ENCODE measurements at regions not wholly inside any gene's neighbourhood (a gene's known extent, or its start where the extent isn't known, plus 50 kb on each side); places are given as distances from the start of the nearest gene placed in this dataset.

- Mint-ChIP-seq H3K4me3 (no peak overlapping the region), H3K27ac (no peak overlapping the region), H3K9me3 (no peaks in the 10 kb centered on the region), H3K36me3 (ENCODE audit: low read depth) (no peaks in the 10 kb centered on the region), H3K4me1 (no peaks in the 10 kb centered on the region), H3K27me3 (no peaks in the 10 kb centered on the region)
- DNase-seq = no peak
- intact Hi-C loops (cut with micrococcal nuclease) = no loop called here
Observed at GRCh38 chr7:70925411-70926115, 206.4 kb upstream of the GALNT17 start.

GRCh38 chr7:70926666-70927065 is 205.3 kb upstream of the GALNT17 start:
- H3K9me3 Mint-ChIP-seq = no peaks in the 10 kb centered on the region
- intact Hi-C loops (cut with micrococcal nuclease) = no loop called here
- no peaks in the 10 kb centered on the region for H3K27me3 Mint-ChIP-seq
- H3K36me3 Mint-ChIP-seq (ENCODE audit: low read depth) = no peaks in the 10 kb centered on the region
- no peak overlapping the region for H3K4me3 Mint-ChIP-seq
- no peak for DNase-seq
- H3K27ac Mint-ChIP-seq = no peak overlapping the region
- no peaks in the 10 kb centered on the region for H3K4me1 Mint-ChIP-seq

- DNase-seq = no peak
- peaks cover 19% of the 10 kb centered on the region for H3K9me3 Mint-ChIP-seq
- intact Hi-C loops (cut with micrococcal nuclease) = no loop called here
- no peaks in the 10 kb centered on the region for H3K36me3 Mint-ChIP-seq (ENCODE audit: low read depth)
- no peak overlapping the region for H3K4me3 Mint-ChIP-seq
- no peaks in the 10 kb centered on the region for H3K4me1 Mint-ChIP-seq
- H3K27me3 Mint-ChIP-seq = no peaks in the 10 kb centered on the region
- no peak overlapping the region for H3K27ac Mint-ChIP-seq
Observed at GRCh38 chr7:70935311-70935710, 196.6 kb upstream of the GALNT17 start.

- peaks cover 19% of the 10 kb centered on the region for H3K9me3 Mint-ChIP-seq
- no peak overlapping the region for H3K4me3 Mint-ChIP-seq
- intact Hi-C loops (cut with micrococcal nuclease) = no loop called here
- DNase-seq = no peak
- no peaks in the 10 kb centered on the region for H3K27me3 Mint-ChIP-seq
- no peak overlapping the region for H3K27ac Mint-ChIP-seq
- H3K36me3 Mint-ChIP-seq (ENCODE audit: low read depth) = no peaks in the 10 kb centered on the region
- no peaks in the 10 kb centered on the region for H3K4me1 Mint-ChIP-seq
Observed at GRCh38 chr7:70935854-70936253, 196.1 kb upstream of the GALNT17 start.

- intact Hi-C loops (cut with micrococcal nuclease) = no loop called here
- Mint-ChIP-seq H3K27me3 (no peaks in the 10 kb centered on the region), H3K4me1 (no peaks in the 10 kb centered on the region), H3K4me3 (no peak overlapping the region), H3K9me3 (peaks cover 19% of the 10 kb centered on the region), H3K36me3 (ENCODE audit: low read depth) (no peaks in the 10 kb centered on the region), H3K27ac (no peak overlapping the region)
- no peak for DNase-seq
Observed at GRCh38 chr7:70937424-70937823, 194.5 kb upstream of the GALNT17 start.

- intact Hi-C loops (cut with micrococcal nuclease) = no loop called here
- H3K27ac Mint-ChIP-seq = no peak overlapping the region
- H3K4me1 Mint-ChIP-seq = no peaks in the 10 kb centered on the region
- H3K4me3 Mint-ChIP-seq = no peak overlapping the region
- DNase-seq = no peak
- H3K36me3 Mint-ChIP-seq (ENCODE audit: low read depth) = no peaks in the 10 kb centered on the region
- H3K27me3 Mint-ChIP-seq = no peaks in the 10 kb centered on the region
- H3K9me3 Mint-ChIP-seq = peaks cover 24% of the 10 kb centered on the region
Observed at GRCh38 chr7:70940597-70940996, 191.3 kb upstream of the GALNT17 start.

- Mint-ChIP-seq H3K9me3 (peaks cover 19% of the 10 kb centered on the region), H3K27ac (no peak overlapping the region)
Observed at GRCh38 chr7:70942791-70943190, 189.2 kb upstream of the GALNT17 start.

GRCh38 chr7:70944516-70944915 is 187.4 kb upstream of the GALNT17 start:
- H3K9me3 Mint-ChIP-seq = peaks cover 20% of the 10 kb centered on the region
- no peaks in the 10 kb centered on the region for H3K4me1 Mint-ChIP-seq

More at GRCh38 chr7:70942791-70943190, 189.2 kb upstream of the GALNT17 start:
- H3K4me3 Mint-ChIP-seq = no peak overlapping the region
- intact Hi-C loops (cut with micrococcal nuclease) = no loop called here
- no peaks in the 10 kb centered on the region for H3K27me3 Mint-ChIP-seq
- no peaks in the 10 kb centered on the region for H3K4me1 Mint-ChIP-seq
- DNase-seq = no peak
- no peaks in the 10 kb centered on the region for H3K36me3 Mint-ChIP-seq (ENCODE audit: low read depth)

GRCh38 chr7:70947181-70947580 is 184.8 kb upstream of the GALNT17 start:
- H3K4me1 Mint-ChIP-seq = no peaks in the 10 kb centered on the region
- intact Hi-C loops (cut with micrococcal nuclease) = no loop called here
- no peaks in the 10 kb centered on the region for H3K36me3 Mint-ChIP-seq (ENCODE audit: low read depth)
- no peak overlapping the region for H3K4me3 Mint-ChIP-seq
- H3K9me3 Mint-ChIP-seq = peaks cover 20% of the 10 kb centered on the region
- H3K27me3 Mint-ChIP-seq = no peaks in the 10 kb centered on the region
- DNase-seq = no peak
- no peak overlapping the region for H3K27ac Mint-ChIP-seq

More at GRCh38 chr7:70944516-70944915, 187.4 kb upstream of the GALNT17 start:
- H3K27me3 Mint-ChIP-seq = no peaks in the 10 kb centered on the region
- no peaks in the 10 kb centered on the region for H3K36me3 Mint-ChIP-seq (ENCODE audit: low read depth)
- no peak overlapping the region for H3K27ac Mint-ChIP-seq
- no peak for DNase-seq
- intact Hi-C loops (cut with micrococcal nuclease) = no loop called here
- no peak overlapping the region for H3K4me3 Mint-ChIP-seq

- Mint-ChIP-seq H3K9me3 (peaks cover 23% of the 10 kb centered on the region), H3K27me3 (no peaks in the 10 kb centered on the region), H3K4me1 (no peaks in the 10 kb centered on the region), H3K27ac (no peak overlapping the region), H3K4me3 (no peak overlapping the region), H3K36me3 (ENCODE audit: low read depth) (no peaks in the 10 kb centered on the region)
- DNase-seq = no peak
- intact Hi-C loops (cut with micrococcal nuclease) = no loop called here
Observed at GRCh38 chr7:70949862-70950261, 182.1 kb upstream of the GALNT17 start.

GRCh38 chr7:70951271-70951962 is 180.5 kb upstream of the GALNT17 start:
- no peak for DNase-seq
- Mint-ChIP-seq H3K27me3 (no peaks in the 10 kb centered on the region), H3K4me1 (no peaks in the 10 kb centered on the region), H3K36me3 (ENCODE audit: low read depth) (no peaks in the 10 kb centered on the region), H3K9me3 (peaks cover 16% of the 10 kb centered on the region), H3K27ac (no peak overlapping the region), H3K4me3 (no peak overlapping the region)
- intact Hi-C loops (cut with micrococcal nuclease) = no loop called here

- H3K27ac Mint-ChIP-seq = no peak overlapping the region
- peaks cover 16% of the 10 kb centered on the region for H3K9me3 Mint-ChIP-seq
- H3K36me3 Mint-ChIP-seq (ENCODE audit: low read depth) = no peaks in the 10 kb centered on the region
- no peak overlapping the region for H3K4me3 Mint-ChIP-seq
- H3K4me1 Mint-ChIP-seq = no peaks in the 10 kb centered on the region
- intact Hi-C loops (cut with micrococcal nuclease) = no loop called here
- no peak for DNase-seq
- no peaks in the 10 kb centered on the region for H3K27me3 Mint-ChIP-seq
Observed at GRCh38 chr7:70952311-70952710, 179.6 kb upstream of the GALNT17 start.

- no peak overlapping the region for H3K27ac Mint-ChIP-seq
- intact Hi-C loops (cut with micrococcal nuclease) = no loop called here
- H3K9me3 Mint-ChIP-seq = peaks cover 13% of the 10 kb centered on the region
- no peaks in the 10 kb centered on the region for H3K36me3 Mint-ChIP-seq (ENCODE audit: low read depth)
- no peaks in the 10 kb centered on the region for H3K27me3 Mint-ChIP-seq
- no peak overlapping the region for H3K4me3 Mint-ChIP-seq
- H3K4me1 Mint-ChIP-seq = no peaks in the 10 kb centered on the region
- DNase-seq = no peak
Observed at GRCh38 chr7:70953331-70953741, 178.6 kb upstream of the GALNT17 start.

- DNase-seq = no peak
- H3K27me3 Mint-ChIP-seq = no peaks in the 10 kb centered on the region
- no peak overlapping the region for H3K4me3 Mint-ChIP-seq
- peaks cover 11% of the 10 kb centered on the region for H3K9me3 Mint-ChIP-seq
- H3K36me3 Mint-ChIP-seq (ENCODE audit: low read depth) = no peaks in the 10 kb centered on the region
- no peak overlapping the region for H3K27ac Mint-ChIP-seq
- intact Hi-C loops (cut with micrococcal nuclease) = no loop called here
- H3K4me1 Mint-ChIP-seq = no peaks in the 10 kb centered on the region
Observed at GRCh38 chr7:70953796-70954195, 178.1 kb upstream of the GALNT17 start.
